HepG2 (cell line): ENCODE measurements at regions not wholly inside any gene's neighbourhood (a gene's known extent, or its start where the extent isn't known, plus 50 kb on each side); places are given as distances from the start of the nearest gene placed in this dataset.

ENCODE experiments used
- ATAC-seq: fragments of 200-7000 bp; cut with Tn5 transposase; 3 replicates; pipeline ENCODE4 v1.9.1; 2020; ENCODE audit warnings: mild to moderate bottlenecking, moderate library complexity
- BruUV-seq: library from RNA; stranded (reverse); fragments of 400-500 nt; replicated peaks from 2 replicates; lab custom pipeline; 2021; lab: Mats Ljungman, UMichigan
- CTCF ChIA-PET: fragments of 300-600 bp; formaldehyde crosslinking; extraction: SDS; loops from one replicate; lab custom pipeline; 2021; ENCODE audit warnings: low total read pairs, inconsistent platforms, low intra/inter-chr PET ratio; lab: Yijun Ruan, JAX
- POLR2A ChIA-PET: fragments of 350-600 bp; sonication (Branson Sonifier 250); formaldehyde crosslinking; loops from one replicate; lab custom pipeline; 2020; ENCODE audit warnings: antibody characterized with exemption, inconsistent platforms; lab: Yijun Ruan, JAX
- DNase-seq: peaks from one replicate; pipeline ENCODE4 v3.0.0-alpha.2; 2015; ENCODE audit warnings: low spot score
- FAIRE-seq: peaks from 3 replicates; lab custom pipeline; 2011; peaks lifted over from hg19 to GRCh38; lab: Jason Lieb, UNC
- H2AFZ ChIP-seq: one replicate; pipeline ENCODE4 v1.6.1; 2011; ENCODE audit warnings: low read length, inconsistent platforms
- H3K27ac ChIP-seq: fragments of 300-600 bp; 3 replicates; pipeline ENCODE4 v1.8.0; 2011; ENCODE audit warnings: mixed run types, mild to moderate bottlenecking, mixed read lengths, low read length, inconsistent platforms; ENCODE audit not compliant: insufficient read depth; ENCODE audit errors: extremely low read length
- H3K27me3 ChIP-seq, 2 experiments: fragments of 200-600 bp in 1 of 2; 2 replicates in 1 of 2; 3 replicates in 1 of 2; pipeline versions ENCODE4 v1.6.0 to v1.8.0; 2011; ENCODE audit warnings: low read length in 2 of 2, mild to moderate bottlenecking in 2 of 2, moderate library complexity in 2 of 2, inconsistent platforms in 1 of 2; ENCODE audit not compliant: insufficient read depth in 2 of 2, control insufficient read depth in 1 of 2
- H3K36me3 ChIP-seq, 2 experiments: fragments of 200-600 bp in 1 of 2; replicated peaks in 1 of 2; 2 replicates in 1 of 2; 3 replicates in 1 of 2; pipeline versions ENCODE4 v1.5.1 to v1.8.0; 2011; ENCODE audit warnings: low read length in 2 of 2, inconsistent platforms in 1 of 2; ENCODE audit not compliant: insufficient read depth in 2 of 2, control insufficient read depth in 1 of 2
- H3K4me1 ChIP-seq: 2 replicates; pipeline ENCODE4 v1.5.1; 2012; ENCODE audit warnings: low read length, inconsistent platforms; ENCODE audit not compliant: insufficient read depth
- H3K4me2 ChIP-seq: 2 replicates; pipeline ENCODE4 v1.6.0; 2011; ENCODE audit warnings: low read depth, low read length, inconsistent platforms
- H3K4me3 ChIP-seq, 3 experiments: fragments of 200-600 bp in 1 of 3; sonication (generic), shearing (Covaris generic) in 1 of 3; replicated peaks in 1 of 3; 2 replicates each; pipeline ENCODE4 v1.5.1; 2011 to 2016; ENCODE audit warnings: low read length in 3 of 3, inconsistent platforms in 2 of 3, low read depth in 2 of 3, mild to moderate bottlenecking in 2 of 3, control low read depth in 1 of 3, mixed read lengths in 1 of 3; ENCODE audit not compliant: insufficient read depth in 1 of 3
- H3K79me2 ChIP-seq: one replicate; pipeline ENCODE4 v1.6.1; 2011; ENCODE audit warnings: low read length, inconsistent platforms; ENCODE audit not compliant: insufficient read depth
- H3K9ac ChIP-seq: 2 replicates; pipeline ENCODE4 v1.6.0; 2011; ENCODE audit warnings: mild to moderate bottlenecking, low read depth, low read length, inconsistent platforms; ENCODE audit not compliant: insufficient read depth
- H3K9me3 ChIP-seq: 2 replicates; pipeline ENCODE4 v1.5.1; 2012; ENCODE audit warnings: mild to moderate bottlenecking, low read length
- H4K20me1 ChIP-seq: 2 replicates; pipeline ENCODE4 v1.6.0; 2011; ENCODE audit warnings: inconsistent platforms, mild to moderate bottlenecking, low read length, moderate library complexity; ENCODE audit not compliant: insufficient read depth
- FOXA3 ChIP-seq: IDR thresholded peaks from 2 replicates; pipeline ENCODE4 v1.6.1; 2016; ENCODE audit warnings: missing genetic modification reagents, missing compliant biosample characterization
- HNF1B ChIP-seq: sonication (generic); formaldehyde crosslinking; IDR thresholded peaks from 2 replicates; pipeline ENCODE4 v1.5.1; 2020; ENCODE audit warnings: mild to moderate bottlenecking, moderate library complexity, missing genetic modification reagents
- HNF4G ChIP-seq, 2 experiments: sonication (generic) in 1 of 2; formaldehyde crosslinking in 1 of 2; IDR thresholded peaks; 2 replicates each; pipeline versions ENCODE4 v1.4.0 to v1.6.1; 2011 to 2020; ENCODE audit warnings: borderline replicate concordance in 2 of 2, low read depth in 2 of 2, mild to moderate bottlenecking in 2 of 2, low read length in 1 of 2, missing genetic modification reagents in 1 of 2, moderate library complexity in 1 of 2
- JARID2 ChIP-seq: sonication (generic); formaldehyde crosslinking; IDR thresholded peaks from 2 replicates; pipeline ENCODE4 v1.8.1; 2023; ENCODE audit warnings: missing genetic modification reagents, inconsistent platforms; ENCODE audit not compliant: insufficient replicate concordance
- KDM1A ChIP-seq: IDR thresholded peaks from 2 replicates; pipeline ENCODE4 v1.6.1; 2016; ENCODE audit warnings: missing compliant biosample characterization
- MAFF ChIP-seq: IDR thresholded peaks from 2 replicates; pipeline ENCODE4 v1.6.1; 2011; ENCODE audit warnings: low read depth, low read length, improper control_type of control experiment
- PPARG ChIP-seq: conservative IDR thresholded peaks from 2 replicates; pipeline ENCODE4 v1.6.1; 2016; ENCODE audit warnings: missing biosample characterization, missing genetic modification reagents
- RCOR2 ChIP-seq: IDR thresholded peaks from 2 replicates; pipeline ENCODE4 v1.6.1; 2016; ENCODE audit warnings: missing biosample characterization, missing genetic modification reagents
- SAFB2 ChIP-seq: sonication (generic); formaldehyde crosslinking; IDR thresholded peaks from 2 replicates; pipeline ENCODE4 v1.5.1; 2020; ENCODE audit warnings: missing genetic modification reagents, low read depth, mild to moderate bottlenecking, borderline replicate concordance
- TRIM24 ChIP-seq: sonication (generic); formaldehyde crosslinking; IDR thresholded peaks from 2 replicates; pipeline ENCODE4 v1.8.0; 2022; ENCODE audit warnings: mild to moderate bottlenecking, missing genetic modification reagents
- UBTF ChIP-seq: sonication (generic); formaldehyde crosslinking; IDR thresholded peaks from 2 replicates; pipeline ENCODE4 v1.4.0; 2020; ENCODE audit warnings: mild to moderate bottlenecking, missing genetic modification reagents
- ZNF17 ChIP-seq: sonication (generic); formaldehyde crosslinking; IDR thresholded peaks from 2 replicates; pipeline ENCODE4 v1.5.0; 2020; ENCODE audit warnings: mild to moderate bottlenecking, missing genetic modification reagents
- ZNF224 ChIP-seq: sonication (generic); formaldehyde crosslinking; IDR thresholded peaks from 2 replicates; pipeline ENCODE4 v1.5.0; 2020; ENCODE audit warnings: mild to moderate bottlenecking, missing genetic modification reagents
- ZNF512B ChIP-seq: sonication (generic); formaldehyde crosslinking; IDR thresholded peaks from 2 replicates; pipeline ENCODE4 v1.5.1; 2020; ENCODE audit warnings: missing genetic modification reagents, mild to moderate bottlenecking, borderline replicate concordance
- ZNF770 ChIP-seq: sonication (generic); formaldehyde crosslinking; IDR thresholded peaks from 2 replicates; pipeline ENCODE4 v1.5.0; 2020; ENCODE audit warnings: mild to moderate bottlenecking, missing genetic modification reagents
- ZSCAN30 ChIP-seq: sonication (generic); formaldehyde crosslinking; IDR thresholded peaks from 2 replicates; pipeline ENCODE4 v1.5.0; 2020; ENCODE audit warnings: mild to moderate bottlenecking, missing genetic modification reagents
- WGBS: methylation state at CpG from one replicate; pipeline ENCODE4 v1.1.6; 2017; ENCODE audit warnings: low lambda C conversion rate; 5-methylcytosine and 5-hydroxymethylcytosine counted together
- in situ Hi-C: cut with HindIII; loops from 2 replicates; pipeline ENCODE4 v1.10.0; 2017; ENCODE audit warnings: low pct_unique_long_range_greater_than_20kb; ENCODE audit not compliant: extremely low pct_ligation_motif_present
- intact Hi-C: fragments of 100-400 bp; cut with micrococcal nuclease; formaldehyde crosslinking; loops from one replicate; pipeline ENCODE4 v1.10.0; 2022; ENCODE audit not compliant: unreplicated experiment

- no peaks in the 10 kb centered on the region for H3K4me1 ChIP-seq
- no TSS peak for BruUV-seq
- H4K20me1 ChIP-seq, result no peaks in the 10 kb centered on the region
- POLR2A ChIA-PET, result no interaction called here
- H3K27me3 ChIP-seq, result no peaks in the 10 kb centered on the region
- H3K9me3 ChIP-seq, result no peaks in the 10 kb centered on the region
- ATAC-seq (no peak), FAIRE-seq (no peak), DNase-seq (no peak)
- CTCF ChIA-PET, result no interaction called here
- no peak overlapping the region for H3K9ac ChIP-seq
- H3K4me2 ChIP-seq, result no peak overlapping the region
- no peak overlapping the region for H2AFZ ChIP-seq
- intact Hi-C loops (no loop called here), in situ Hi-C loops (no loop called here)
- no peak overlapping the region for H3K4me3 ChIP-seq
- no peaks in the 10 kb centered on the region for H3K36me3 ChIP-seq
- WGBS, result 2% methylated on average over 2 of the region's 2 CpGs
- no peaks in the 10 kb centered on the region for H3K79me2 ChIP-seq
- no peak overlapping the region for H3K27ac ChIP-seq
- TF ChIP-seq HNF4G (IDR thresholded peaks at IDR 0.05; ENCODE audit: borderline replicate concordance, low read depth, low read length) (no peak), HNF4G (CRISPR knock-in tag; IDR thresholded peaks at IDR 0.05; ENCODE audit: borderline replicate concordance, low read depth) (no peak), TRIM24 (CRISPR knock-in tag) (no peak), ZNF224 (no peak), ZNF770 (CRISPR knock-in tag) (no peak), ZSCAN30 (CRISPR knock-in tag) (no peak), KDM1A (no peak), RCOR2 (CRISPR knock-in tag) (no peak), UBTF (CRISPR knock-in tag) (no peak), SAFB2 (CRISPR knock-in tag) (no peak), FOXA3 (CRISPR knock-in tag) (no peak), HNF1B (CRISPR knock-in tag) (no peak), PPARG (CRISPR knock-in tag) (no peak), MAFF (no peak), ZNF512B (no peak), ZNF17 (CRISPR knock-in tag) (no peak), JARID2 (CRISPR knock-in tag) (no peak)
Measured at GRCh38 chr3:154540950-154541604, 111.1 kb upstream of the GPR149 start.
